Mammary epithelial cell (primary cell): ENCODE measurements at regions not wholly inside any gene's neighbourhood (a gene's known extent, or its start where the extent isn't known, plus 50 kb on each side); places are given as distances from the start of the nearest gene placed in this dataset.

ENCODE experiments used
- CTCF ChIP-seq, 2 donors: IDR thresholded peaks in 1 of 2; conservative IDR thresholded peaks in 1 of 2; 2 replicates each; pipeline ENCODE4 v1.5.1; 2011 to 2012; ENCODE audit warnings: inconsistent platforms in 2 of 2, low read length in 2 of 2, mild to moderate bottlenecking in 2 of 2, control low read depth in 1 of 2, low read depth in 1 of 2; ENCODE audit not compliant: insufficient read depth in 1 of 2; ENCODE audit errors: extremely low read depth in 1 of 2
- EZH2 ChIP-seq: IDR thresholded peaks from 2 replicates; pipeline ENCODE4 v1.6.1; 2012; ENCODE audit warnings: low read length, inconsistent platforms, borderline replicate concordance

DNA sequence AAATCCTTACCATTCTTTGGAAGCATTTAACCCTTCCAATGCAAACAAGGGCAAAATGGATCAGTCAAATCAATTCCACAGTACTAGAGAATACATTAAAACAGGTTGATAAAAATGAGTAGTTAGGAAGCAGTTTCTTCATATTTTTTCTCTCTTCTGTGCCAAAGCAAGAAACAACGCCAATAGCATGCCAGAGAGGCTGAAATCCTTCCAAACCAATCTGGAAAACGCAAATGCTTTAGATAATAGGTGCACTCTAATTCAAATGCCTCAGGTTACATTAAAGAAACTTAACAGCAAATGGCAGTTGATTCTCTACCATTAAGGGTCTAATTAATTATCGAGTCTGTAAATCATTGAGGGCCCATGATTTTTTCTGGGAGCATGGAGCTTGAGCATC, 755.2 kb downstream of the C6orf118 start:
- TF ChIP-seq EZH2 (no peak), CTCF (conservative IDR thresholded peaks at IDR 0.05 in 1 of 2, IDR thresholded peaks at IDR 0.05 in 1 of 2; ENCODE audit: extremely low read depth in 1 of 2, insufficient read depth in 1 of 2, low read depth in 1 of 2, low read length in 2 of 2) (no peak)
